ENCODE measurements at regions not wholly inside any gene's neighbourhood (a gene's known extent, or its start where the extent isn't known, plus 50 kb on each side); places are given as distances from the start of the nearest gene placed in this dataset.
"Not testable (repeated sequence)": the region's sequence is repeated elsewhere in the genome, so short reads cannot be mapped to it uniquely, and the experiment has no call there.

GRCh38 chr12:126899926-126900792, 1366.8 kb upstream of the TMEM132C start:
- no peak for DNase-seq (ENCODE audit: low read depth)

DNA sequence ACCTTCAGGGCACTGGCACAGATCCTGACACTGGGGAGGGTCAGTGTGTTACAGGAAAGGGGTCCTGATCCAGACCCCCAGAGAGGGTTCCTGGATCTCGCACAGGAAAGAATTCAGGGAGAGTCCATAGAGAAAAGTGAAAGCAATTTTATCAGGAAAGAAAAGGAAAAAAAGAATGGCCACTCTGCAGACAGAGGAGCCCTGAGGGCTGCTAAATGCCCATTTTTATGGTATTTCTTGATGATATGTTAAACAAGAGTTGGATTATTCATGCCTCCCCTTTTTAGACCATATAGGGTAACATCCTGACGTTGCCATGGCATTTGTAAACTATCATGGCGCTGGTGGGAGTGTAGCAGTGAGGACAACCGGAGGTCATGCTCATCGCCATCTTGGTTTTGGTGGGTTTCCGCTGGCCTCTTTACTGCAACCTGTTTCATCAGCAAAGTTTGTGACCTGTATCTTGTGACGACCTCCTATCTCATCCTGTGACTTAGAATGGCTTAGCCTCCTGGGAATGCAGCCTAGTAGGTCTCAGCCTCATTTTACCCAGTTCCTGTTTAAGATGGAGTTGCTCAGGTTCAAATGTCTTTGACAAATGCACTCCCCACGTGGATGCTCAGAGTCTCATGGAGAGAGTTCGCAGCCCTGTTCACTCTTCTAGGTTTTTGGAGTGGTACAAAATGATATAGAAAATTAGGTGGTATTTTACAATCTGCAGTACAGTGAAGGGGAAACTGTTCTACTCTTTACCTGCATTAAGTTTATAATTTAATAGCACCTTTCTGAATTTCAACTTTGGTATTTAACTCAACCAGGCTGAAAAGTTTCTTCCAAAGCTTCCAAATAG, 1363.7 kb upstream of the TMEM132C start:
- DNase-seq (ENCODE audit: low read depth), result no peak

GRCh38 chr12:126905752-126906151, 1361.2 kb upstream of the TMEM132C start:
- no peak for DNase-seq (ENCODE audit: low read depth)

DNA sequence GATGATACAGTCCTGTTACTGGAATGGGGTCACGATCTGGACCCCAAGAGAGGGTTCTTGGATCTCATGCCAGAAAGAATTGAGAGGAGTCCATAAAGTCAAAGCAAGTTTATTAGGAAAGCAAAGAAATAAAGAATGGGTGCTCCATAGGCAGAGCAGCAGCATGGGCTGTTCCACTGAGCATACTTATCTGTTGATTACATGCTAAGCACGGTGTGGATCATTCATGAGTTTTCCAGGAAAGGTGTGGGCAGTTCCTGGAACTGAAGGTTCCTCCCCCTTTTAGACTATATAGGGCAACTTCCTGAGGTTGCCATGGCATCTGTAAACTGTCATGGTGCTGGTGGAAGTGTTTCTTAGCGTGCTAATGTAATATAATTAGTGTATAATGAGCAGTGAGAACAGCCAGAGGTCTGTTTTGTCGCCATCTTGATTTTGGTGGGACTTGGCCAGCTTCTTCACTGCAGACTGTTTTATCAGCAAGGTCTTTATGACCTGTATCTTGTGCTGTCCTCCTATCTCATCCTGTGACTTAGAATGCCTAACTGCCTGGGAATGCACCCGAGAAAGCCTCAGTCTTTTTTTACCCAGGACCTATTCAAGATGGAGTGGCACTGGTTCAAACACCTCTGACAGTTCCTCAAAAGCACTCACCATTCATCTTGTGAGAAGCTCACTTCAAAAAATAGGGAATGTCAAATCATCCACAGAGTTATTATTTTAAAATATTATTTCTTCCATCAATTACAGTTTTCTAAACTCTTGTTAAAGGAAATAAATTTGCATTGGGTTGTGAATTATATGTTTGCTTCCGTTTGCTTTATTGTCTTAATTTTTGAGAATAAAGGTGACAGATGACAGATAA, 1358.8 kb upstream of the TMEM132C start:
- no peak for DNase-seq (ENCODE audit: low read depth)

- no peak for DNase-seq (ENCODE audit: low read depth)
Observed at GRCh38 chr12:126908765-126909142, 1358.2 kb upstream of the TMEM132C start.

- no peak for DNase-seq (ENCODE audit: low read depth)
Observed at GRCh38 chr12:126910570-126910969, 1356.4 kb upstream of the TMEM132C start.

GRCh38 chr12:126912111-126912510, 1354.9 kb upstream of the TMEM132C start:
- no peak for DNase-seq (ENCODE audit: low read depth)

DNA sequence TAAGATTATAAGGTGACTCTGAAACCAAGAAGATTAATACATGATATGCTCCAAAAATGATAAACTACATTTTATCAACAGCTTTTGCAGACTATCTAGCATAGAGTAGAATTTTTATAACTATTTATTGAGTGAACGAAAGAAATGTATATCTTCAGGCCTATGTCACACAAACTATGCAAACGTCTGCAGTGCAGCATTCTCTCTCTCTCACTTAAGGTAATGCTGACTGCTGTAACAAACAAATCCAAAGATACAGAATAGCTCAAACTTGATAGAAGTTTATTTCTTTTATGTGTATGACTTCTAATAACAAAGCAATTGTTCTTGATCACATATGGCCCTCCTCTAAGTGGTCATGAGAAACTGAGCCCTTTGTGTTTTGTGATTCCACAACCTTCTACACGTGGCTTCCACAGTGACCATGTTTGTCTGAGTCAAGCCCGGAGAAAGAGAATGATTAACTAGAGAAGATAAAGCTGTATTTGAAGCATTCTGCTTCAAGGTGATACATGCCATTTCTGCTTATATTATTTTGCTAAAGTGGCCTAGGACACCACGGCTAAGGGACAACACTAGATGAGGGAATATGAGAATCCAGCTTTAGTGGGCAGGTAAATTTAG, 1352.7 kb upstream of the TMEM132C start:
- no peak for DNase-seq (ENCODE audit: low read depth)

GRCh38 chr12:126915309-126915708, 1351.7 kb upstream of the TMEM132C start:
- no peak for DNase-seq (ENCODE audit: low read depth)

DNA sequence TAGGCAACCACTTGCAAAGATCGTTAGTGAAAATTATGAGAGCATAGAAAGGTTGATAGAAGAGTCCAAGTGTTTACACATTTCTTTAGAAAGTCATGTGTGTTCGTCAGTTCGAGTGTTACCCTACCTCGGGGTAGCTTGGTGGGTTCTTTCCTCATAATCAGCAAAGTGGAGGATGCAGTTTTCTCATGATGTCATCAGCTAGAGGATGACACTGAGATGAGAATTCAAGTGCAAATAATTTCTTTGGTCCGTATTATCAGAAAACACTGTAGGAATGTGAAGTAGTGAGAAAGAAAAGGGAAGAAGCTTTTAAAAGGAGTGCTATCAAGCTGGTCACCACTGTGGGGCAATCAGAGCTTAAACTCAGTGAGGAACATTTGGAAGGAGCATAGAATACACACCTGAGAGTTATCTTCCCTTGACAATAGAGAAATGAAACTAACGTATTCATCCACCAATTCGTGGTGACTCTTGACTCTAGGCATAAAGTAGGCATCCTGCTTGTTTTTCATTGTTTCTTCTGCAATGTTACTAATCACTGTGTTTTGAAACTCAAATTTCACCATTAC, 1340.9 kb upstream of the TMEM132C start:
- no peak for DNase-seq (ENCODE audit: low read depth)

- DNase-seq (ENCODE audit: low read depth), result no peak
Observed at GRCh38 chr12:126930234-126930633, 1336.7 kb upstream of the TMEM132C start.

- no peak for DNase-seq (ENCODE audit: low read depth)
Observed at GRCh38 chr12:126932156-126932555, 1334.8 kb upstream of the TMEM132C start.

DNA sequence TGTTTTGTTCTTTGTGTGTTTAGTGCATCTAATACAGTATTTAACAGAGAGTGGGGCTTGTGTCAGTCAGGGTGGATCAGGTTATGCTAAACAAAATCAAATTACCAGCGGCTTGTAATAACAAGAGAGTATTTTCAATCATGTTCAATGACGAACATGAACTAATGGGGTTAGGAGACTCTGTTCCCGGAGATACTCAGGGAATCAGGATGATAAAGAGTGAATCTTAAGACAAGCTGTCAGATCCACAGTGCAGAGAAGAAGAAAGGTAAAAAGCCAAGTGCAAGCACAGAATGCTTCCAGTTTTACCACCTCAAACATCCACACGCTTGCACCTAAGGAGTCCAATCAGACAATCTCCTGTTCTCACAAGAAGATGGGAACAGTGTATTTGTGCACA, 1331.5 kb upstream of the TMEM132C start:
- no peak for DNase-seq (ENCODE audit: low read depth)

- DNase-seq (ENCODE audit: low read depth), result no peak
Observed at GRCh38 chr12:126936181-126936851, 1330.7 kb upstream of the TMEM132C start.

GRCh38 chr12:126937431-126937830, 1329.5 kb upstream of the TMEM132C start:
- DNase-seq (ENCODE audit: low read depth), result no peak

DNA sequence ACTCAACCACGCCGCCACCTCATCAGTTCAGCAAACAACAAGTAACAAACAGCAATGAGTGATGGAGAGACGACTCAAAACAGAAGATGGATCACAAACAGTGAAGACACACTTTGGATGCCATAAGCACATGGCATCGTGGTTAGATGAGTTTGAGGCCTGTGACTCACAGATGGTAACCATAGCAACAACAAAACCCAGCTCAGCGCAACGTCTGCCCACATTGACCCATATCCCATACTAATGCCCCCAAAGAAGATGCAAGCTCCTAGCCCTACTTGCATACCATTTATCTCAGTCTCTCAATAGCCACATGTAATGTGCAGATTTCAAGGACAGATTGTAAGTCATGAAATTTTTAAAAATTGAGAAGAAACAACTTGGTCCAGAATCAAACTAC, 1322.3 kb upstream of the TMEM132C start:
- DNase-seq (ENCODE audit: low read depth), result no peak

- not testable (repeated sequence) for DNase-seq (ENCODE audit: low read depth)
Observed at GRCh38 chr12:126946958-126947357, 1320.0 kb upstream of the TMEM132C start.

GRCh38 chr12:126949558-126949957, 1317.4 kb upstream of the TMEM132C start:
- DNase-seq (ENCODE audit: low read depth), result no peak

- no peak for DNase-seq (ENCODE audit: low read depth)
Observed at GRCh38 chr12:126950266-126950665, 1316.7 kb upstream of the TMEM132C start.
